AG09309 (cell line): ENCODE measurements at regions not wholly inside any gene's neighbourhood (a gene's known extent, or its start where the extent isn't known, plus 50 kb on each side); places are given as distances from the start of the nearest gene placed in this dataset.

Experiments used
- DNase-seq: peaks from one replicate; pipeline ENCODE4 v3.0.0-alpha.2; 2010; ENCODE audit warnings: low read depth
- H3K4me3 ChIP-seq: 2 replicates; pipeline ENCODE4 v1.5.1; 2011; ENCODE audit warnings: mild to moderate bottlenecking, low read depth, low read length, moderate library complexity; ENCODE audit not compliant: control insufficient read depth
- TF ChIP-seq, protein P1 (sequence below): IDR thresholded peaks from 2 replicates; pipeline ENCODE4 v1.5.1; 2011; ENCODE audit warnings: mild to moderate bottlenecking, low read depth, low read length, inconsistent platforms; ENCODE audit not compliant: insufficient read depth, control insufficient read depth; ENCODE audit errors: missing control alignments

DNA sequence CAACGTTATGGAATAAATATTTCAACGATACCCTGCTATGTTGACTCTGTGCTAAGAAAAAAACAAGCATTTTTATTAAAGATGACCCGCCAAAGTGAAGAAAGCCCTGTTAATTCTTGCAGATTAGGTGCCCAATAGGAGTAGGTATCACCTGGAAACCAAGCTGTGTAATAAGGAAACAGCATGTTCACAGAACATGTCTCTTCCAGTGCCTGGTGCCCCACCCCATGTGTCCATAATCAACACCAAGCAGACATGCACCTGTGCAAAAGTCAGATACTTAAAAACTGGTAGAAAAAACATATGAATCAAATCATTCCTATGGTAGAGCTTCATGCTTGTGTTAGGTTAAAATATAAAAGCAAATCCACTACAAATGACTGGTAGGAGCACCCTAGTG is 327.1 kb downstream of the SHANK2 start:
- TF ChIP-seq, protein P1, sequence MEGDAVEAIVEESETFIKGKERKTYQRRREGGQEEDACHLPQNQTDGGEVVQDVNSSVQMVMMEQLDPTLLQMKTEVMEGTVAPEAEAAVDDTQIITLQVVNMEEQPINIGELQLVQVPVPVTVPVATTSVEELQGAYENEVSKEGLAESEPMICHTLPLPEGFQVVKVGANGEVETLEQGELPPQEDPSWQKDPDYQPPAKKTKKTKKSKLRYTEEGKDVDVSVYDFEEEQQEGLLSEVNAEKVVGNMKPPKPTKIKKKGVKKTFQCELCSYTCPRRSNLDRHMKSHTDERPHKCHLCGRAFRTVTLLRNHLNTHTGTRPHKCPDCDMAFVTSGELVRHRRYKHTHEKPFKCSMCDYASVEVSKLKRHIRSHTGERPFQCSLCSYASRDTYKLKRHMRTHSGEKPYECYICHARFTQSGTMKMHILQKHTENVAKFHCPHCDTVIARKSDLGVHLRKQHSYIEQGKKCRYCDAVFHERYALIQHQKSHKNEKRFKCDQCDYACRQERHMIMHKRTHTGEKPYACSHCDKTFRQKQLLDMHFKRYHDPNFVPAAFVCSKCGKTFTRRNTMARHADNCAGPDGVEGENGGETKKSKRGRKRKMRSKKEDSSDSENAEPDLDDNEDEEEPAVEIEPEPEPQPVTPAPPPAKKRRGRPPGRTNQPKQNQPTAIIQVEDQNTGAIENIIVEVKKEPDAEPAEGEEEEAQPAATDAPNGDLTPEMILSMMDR, result no peak
- H3K4me3 ChIP-seq, result no peak overlapping the region
- DNase-seq, result no peak

DNA sequence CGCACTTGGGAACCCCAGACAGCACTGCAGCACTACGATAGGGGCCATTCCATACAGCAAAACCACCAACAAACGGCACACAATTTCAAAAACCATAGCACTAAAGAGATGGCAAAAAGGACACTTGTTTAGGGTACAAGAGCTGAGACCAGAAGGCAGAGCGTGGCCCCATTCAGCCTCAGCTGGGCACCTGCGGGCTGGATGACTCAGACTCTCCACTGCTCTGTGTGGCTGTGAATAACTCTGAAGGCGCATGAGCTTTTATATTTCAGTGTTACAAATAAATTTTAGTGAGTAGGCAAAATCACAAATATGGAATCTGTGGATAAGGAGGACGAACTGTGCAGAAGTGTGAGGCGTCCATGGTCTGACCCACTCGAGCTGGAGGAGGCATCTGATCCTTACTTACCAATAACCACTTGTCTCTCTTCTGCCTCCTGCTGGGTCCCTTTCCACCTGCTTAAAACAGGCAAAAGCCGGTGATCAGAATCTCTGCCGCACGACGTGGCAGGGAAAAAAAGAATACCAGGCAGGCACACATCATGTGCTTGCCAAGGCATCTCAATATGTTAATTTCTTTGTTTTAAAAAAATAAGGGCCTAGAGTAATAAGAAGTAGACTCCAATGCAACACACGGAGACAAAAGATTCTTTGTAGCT is 325.7 kb downstream of the SHANK2 start:
- TF ChIP-seq, protein P1, result no peak
- no peak overlapping the region for H3K4me3 ChIP-seq
- no peak for DNase-seq

DNA sequence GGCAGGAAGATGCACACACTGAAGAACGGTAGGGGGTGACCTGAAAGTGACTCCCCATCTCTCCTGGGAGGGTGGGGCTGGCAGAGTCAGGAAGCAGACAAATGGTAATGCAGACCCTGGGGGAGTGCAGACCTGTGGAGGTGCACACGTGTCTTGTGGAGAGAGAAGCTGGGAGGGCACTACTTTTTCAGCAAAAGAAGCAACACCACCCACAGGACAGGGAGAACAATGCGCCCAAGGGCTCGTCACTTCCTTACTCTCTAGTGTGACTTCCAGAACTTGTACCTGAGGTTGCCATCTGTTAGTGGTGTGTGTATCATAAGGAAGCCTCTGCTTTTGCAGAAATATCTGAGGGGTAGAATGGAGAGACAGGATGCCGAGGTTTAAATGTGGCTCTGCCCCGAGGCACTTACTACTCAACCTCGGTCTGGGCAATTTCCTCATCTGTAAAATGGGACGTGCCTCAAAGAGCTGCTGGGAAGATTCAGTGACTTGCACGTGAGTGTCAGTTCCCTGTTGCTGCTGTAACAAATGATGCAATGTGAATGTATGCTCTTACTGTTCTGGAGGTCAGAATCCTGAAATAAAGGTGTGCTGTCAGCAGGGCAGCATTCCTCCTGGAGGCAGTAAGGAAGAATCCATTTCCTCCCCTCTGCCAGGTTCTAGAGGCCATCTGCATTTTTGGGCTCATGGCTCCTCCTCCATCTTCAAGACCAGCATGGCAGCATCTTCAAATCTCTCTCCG is 323.4 kb downstream of the SHANK2 start:
- no peak overlapping the region for H3K4me3 ChIP-seq
- TF ChIP-seq, protein P1, result no peak
- no peak for DNase-seq

DNA sequence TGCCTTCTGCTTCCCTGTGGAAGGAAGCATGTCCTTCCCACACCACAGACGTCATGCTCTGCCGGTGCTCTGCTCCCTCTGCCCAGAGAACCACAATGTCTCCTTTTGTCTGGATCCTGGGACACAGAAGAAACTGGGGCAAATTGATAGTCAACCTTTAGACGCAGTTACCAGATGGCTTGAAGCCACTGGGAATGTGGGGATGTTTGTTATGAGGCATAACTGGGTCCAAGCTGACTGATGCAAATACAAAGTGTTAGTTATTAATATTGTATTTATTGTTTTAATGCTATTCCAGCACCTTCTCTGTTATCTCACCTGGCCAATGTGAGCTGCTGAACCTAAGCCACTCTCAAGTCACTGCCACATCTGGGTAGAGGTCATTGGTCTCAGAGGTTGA is 322.2 kb downstream of the SHANK2 start:
- TF ChIP-seq, protein P1, result no peak
- H3K4me3 ChIP-seq, result no peak overlapping the region
- no peak for DNase-seq

DNA sequence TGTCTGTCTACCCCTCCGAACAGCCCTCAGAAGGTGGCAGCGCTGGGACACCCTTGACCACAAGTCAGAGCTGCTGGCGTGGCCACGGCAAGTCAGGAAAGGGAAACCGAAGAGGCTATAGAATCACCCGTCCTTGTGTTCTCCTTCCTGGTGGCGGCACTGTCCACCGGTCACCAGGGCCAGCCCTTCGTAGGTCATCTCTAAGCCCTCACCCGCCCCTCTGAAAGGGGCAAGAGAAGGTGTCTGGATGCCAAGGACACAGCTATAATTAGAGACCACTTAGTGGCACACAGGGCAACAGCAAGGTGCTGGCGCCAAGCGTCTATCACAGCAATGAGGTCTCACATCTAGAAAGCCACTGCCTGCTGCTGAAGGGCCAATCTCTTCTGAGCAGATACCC is 320.9 kb downstream of the SHANK2 start:
- DNase-seq, result no peak
- H3K4me3 ChIP-seq, result no peak overlapping the region
- TF ChIP-seq, protein P1, result no peak

DNA sequence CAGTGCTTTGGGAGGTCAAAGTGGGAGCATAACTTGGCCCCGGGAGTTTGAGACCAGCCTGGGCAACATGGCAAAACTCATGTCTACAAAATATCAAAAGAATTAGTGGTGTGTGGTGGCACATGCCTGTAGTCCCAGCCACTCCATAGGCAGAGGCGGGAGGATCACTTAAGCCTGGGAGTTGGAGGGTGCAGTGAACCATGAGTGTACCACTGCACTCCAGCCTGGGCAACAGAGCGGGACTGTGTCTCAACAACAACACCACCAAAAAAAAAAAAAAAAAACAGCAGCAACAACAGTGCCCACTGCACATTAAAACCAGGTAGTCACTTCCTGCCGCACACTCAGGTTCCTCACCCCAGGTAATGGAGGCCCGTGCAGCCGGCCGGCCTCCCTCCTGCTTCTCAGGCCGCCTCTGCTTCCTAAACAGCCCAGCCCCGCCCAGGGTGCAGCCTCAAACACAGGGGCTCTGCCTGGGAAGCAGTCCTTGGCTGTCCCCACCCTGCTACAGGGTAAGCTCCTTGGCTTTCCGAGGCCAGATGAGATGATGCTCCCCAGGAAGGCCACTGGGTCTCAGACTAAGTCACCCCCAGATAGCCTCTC is 318.3 kb downstream of the SHANK2 start:
- TF ChIP-seq, protein P1, result no peak
- DNase-seq, result no peak
- no peak overlapping the region for H3K4me3 ChIP-seq
